Ishikawa (cell line): ENCODE measurements at regions not wholly inside any gene's neighbourhood (a gene's known extent, or its start where the extent isn't known, plus 50 kb on each side); places are given as distances from the start of the nearest gene placed in this dataset.

ENCODE experiments used
- CEBPB ChIP-seq: IDR thresholded peaks from 2 replicates; pipeline ENCODE4 v1.6.1; 2012
- CREB1 ChIP-seq: IDR thresholded peaks from 2 replicates; pipeline ENCODE4 v1.6.1; 2012; ENCODE audit warnings: low read depth
- EGR1 ChIP-seq: IDR thresholded peaks from 2 replicates; pipeline ENCODE4 v1.6.1; 2012
- EP300 ChIP-seq: IDR thresholded peaks from 2 replicates; pipeline ENCODE4 v1.6.1; 2012; ENCODE audit warnings: borderline replicate concordance
- FOXM1 ChIP-seq: IDR thresholded peaks from 2 replicates; pipeline ENCODE4 v1.6.1; 2012; ENCODE audit warnings: low read depth, borderline replicate concordance
- NFIC ChIP-seq: IDR thresholded peaks from 2 replicates; pipeline ENCODE4 v1.6.1; 2012
- TAF1 ChIP-seq: IDR thresholded peaks from 2 replicates; pipeline ENCODE4 v1.6.1; 2012; ENCODE audit warnings: low read depth, mild to moderate bottlenecking
- TCF12 ChIP-seq: IDR thresholded peaks from 2 replicates; pipeline ENCODE4 v1.6.1; 2012; ENCODE audit warnings: low read depth
- TEAD4 ChIP-seq: IDR thresholded peaks from 2 replicates; pipeline ENCODE4 v1.6.1; 2012
- ZBTB7A ChIP-seq: IDR thresholded peaks from 2 replicates; pipeline ENCODE4 v1.6.1; 2012; ENCODE audit warnings: low read depth
- TF ChIP-seq, protein P1 (sequence below): IDR thresholded peaks from 2 replicates; pipeline ENCODE4 v1.6.1; 2012
- TF ChIP-seq, protein P2 (sequence below): IDR thresholded peaks from 2 replicates; pipeline ENCODE4 v1.6.1; 2012; ENCODE audit warnings: low read depth, mild to moderate bottlenecking
- TF ChIP-seq, protein P3 (sequence below): IDR thresholded peaks from 2 replicates; pipeline ENCODE4 v1.6.1; 2012

DNA sequence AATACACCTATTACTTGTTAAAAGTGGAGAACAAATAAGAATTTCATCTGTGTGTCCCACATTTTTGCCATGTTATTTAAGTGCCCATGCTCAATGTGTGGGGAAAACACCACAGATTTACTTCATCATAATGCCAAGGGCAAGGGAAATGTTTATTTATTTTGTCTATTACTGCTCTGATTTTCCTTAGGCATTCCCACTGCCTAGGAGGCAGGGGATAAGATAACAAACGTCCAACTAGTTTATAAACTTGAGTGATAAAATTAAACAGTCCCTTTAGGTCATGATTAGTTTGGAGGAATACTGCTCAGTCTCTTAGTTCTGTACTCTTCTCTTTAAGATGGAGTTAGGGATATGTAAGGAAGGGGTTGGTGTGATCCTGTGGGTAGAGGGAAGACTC lies 598.4 kb upstream of the MARCKS start:
- TF ChIP-seq, protein P1, sequence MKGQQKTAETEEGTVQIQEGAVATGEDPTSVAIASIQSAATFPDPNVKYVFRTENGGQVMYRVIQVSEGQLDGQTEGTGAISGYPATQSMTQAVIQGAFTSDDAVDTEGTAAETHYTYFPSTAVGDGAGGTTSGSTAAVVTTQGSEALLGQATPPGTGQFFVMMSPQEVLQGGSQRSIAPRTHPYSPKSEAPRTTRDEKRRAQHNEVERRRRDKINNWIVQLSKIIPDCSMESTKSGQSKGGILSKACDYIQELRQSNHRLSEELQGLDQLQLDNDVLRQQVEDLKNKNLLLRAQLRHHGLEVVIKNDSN = no peak
- TF ChIP-seq EP300 = no peak
- TF ChIP-seq CEBPB = no peak
- no peak for TF ChIP-seq EGR1
- no peak for TF ChIP-seq NFIC
- TF ChIP-seq ZBTB7A = no peak
- TF ChIP-seq, protein P2, sequence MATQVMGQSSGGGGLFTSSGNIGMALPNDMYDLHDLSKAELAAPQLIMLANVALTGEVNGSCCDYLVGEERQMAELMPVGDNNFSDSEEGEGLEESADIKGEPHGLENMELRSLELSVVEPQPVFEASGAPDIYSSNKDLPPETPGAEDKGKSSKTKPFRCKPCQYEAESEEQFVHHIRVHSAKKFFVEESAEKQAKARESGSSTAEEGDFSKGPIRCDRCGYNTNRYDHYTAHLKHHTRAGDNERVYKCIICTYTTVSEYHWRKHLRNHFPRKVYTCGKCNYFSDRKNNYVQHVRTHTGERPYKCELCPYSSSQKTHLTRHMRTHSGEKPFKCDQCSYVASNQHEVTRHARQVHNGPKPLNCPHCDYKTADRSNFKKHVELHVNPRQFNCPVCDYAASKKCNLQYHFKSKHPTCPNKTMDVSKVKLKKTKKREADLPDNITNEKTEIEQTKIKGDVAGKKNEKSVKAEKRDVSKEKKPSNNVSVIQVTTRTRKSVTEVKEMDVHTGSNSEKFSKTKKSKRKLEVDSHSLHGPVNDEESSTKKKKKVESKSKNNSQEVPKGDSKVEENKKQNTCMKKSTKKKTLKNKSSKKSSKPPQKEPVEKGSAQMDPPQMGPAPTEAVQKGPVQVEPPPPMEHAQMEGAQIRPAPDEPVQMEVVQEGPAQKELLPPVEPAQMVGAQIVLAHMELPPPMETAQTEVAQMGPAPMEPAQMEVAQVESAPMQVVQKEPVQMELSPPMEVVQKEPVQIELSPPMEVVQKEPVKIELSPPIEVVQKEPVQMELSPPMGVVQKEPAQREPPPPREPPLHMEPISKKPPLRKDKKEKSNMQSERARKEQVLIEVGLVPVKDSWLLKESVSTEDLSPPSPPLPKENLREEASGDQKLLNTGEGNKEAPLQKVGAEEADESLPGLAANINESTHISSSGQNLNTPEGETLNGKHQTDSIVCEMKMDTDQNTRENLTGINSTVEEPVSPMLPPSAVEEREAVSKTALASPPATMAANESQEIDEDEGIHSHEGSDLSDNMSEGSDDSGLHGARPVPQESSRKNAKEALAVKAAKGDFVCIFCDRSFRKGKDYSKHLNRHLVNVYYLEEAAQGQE = no peak
- TF ChIP-seq TCF12 = no peak
- no peak for TF ChIP-seq TEAD4
- TF ChIP-seq, protein P3, sequence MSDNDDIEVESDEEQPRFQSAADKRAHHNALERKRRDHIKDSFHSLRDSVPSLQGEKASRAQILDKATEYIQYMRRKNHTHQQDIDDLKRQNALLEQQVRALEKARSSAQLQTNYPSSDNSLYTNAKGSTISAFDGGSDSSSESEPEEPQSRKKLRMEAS = no peak
- TF ChIP-seq TAF1 = no peak
- TF ChIP-seq CREB1 = no peak
- no peak for TF ChIP-seq FOXM1
